SK-N-SH treated with all-trans-retinoic acid at 6 μM for 48 hours (cell line): ENCODE measurements at regions not wholly inside any gene's neighbourhood (a gene's known extent, or its start where the extent isn't known, plus 50 kb on each side); places are given as distances from the start of the nearest gene placed in this dataset.

Source experiments
- ATAC-seq: fragments of 200-7000 bp; cut with Tn5 transposase; 3 replicates; pipeline ENCODE4 v1.9.1; 2020; ENCODE audit warnings: mild to moderate bottlenecking, moderate library complexity
- ARNTL ChIP-seq: fragments of 450-650 bp; formaldehyde crosslinking; IDR thresholded peaks from 2 replicates; pipeline ENCODE4 v1.5.0; 2020; ENCODE audit warnings: low read depth, mild to moderate bottlenecking, moderate library complexity, borderline replicate concordance
- CREB5 ChIP-seq: fragments of 250-450 bp; sonication (Bioruptor Pico); IDR thresholded peaks from 2 replicates; pipeline ENCODE4 v1.5.1; 2020; ENCODE audit warnings: low read depth, mild to moderate bottlenecking, moderate library complexity
- CSDC2 ChIP-seq: fragments of 250-450 bp; sonication (Bioruptor Pico); IDR thresholded peaks from 2 replicates; pipeline ENCODE4 v1.5.0; 2020; ENCODE audit warnings: mild to moderate bottlenecking, moderate library complexity
- ESRRG ChIP-seq: fragments of 250-450 bp; sonication (Bioruptor Pico); IDR thresholded peaks from 2 replicates; pipeline ENCODE4 v1.6.1; 2021; ENCODE audit warnings: mild to moderate bottlenecking
- GLIS3 ChIP-seq: fragments of 250-450 bp; sonication (Bioruptor Pico); IDR thresholded peaks from 2 replicates; pipeline ENCODE4 v1.5.0; 2020; ENCODE audit warnings: mild to moderate bottlenecking, moderate library complexity
- OSR1 ChIP-seq: fragments of 250-450 bp; sonication (Bioruptor Pico); IDR thresholded peaks from 2 replicates; pipeline ENCODE4 v1.8.0; 2022; ENCODE audit warnings: moderate library complexity, mild to moderate bottlenecking, inconsistent platforms
- POU6F1 ChIP-seq: fragments of 250-450 bp; sonication (Bioruptor Pico); IDR thresholded peaks from 2 replicates; pipeline ENCODE4 v1.8.0; 2021; ENCODE audit warnings: low read depth, mild to moderate bottlenecking, moderate library complexity, borderline replicate concordance
- PPARA ChIP-seq: fragments of 250-450 bp; sonication (Bioruptor Pico); IDR thresholded peaks from 2 replicates; pipeline ENCODE4 v1.5.0; 2020; ENCODE audit warnings: mild to moderate bottlenecking, borderline replicate concordance
- RARB ChIP-seq: fragments of 250-450 bp; sonication (Bioruptor Pico); IDR thresholded peaks from 2 replicates; pipeline ENCODE4 v1.8.0; 2021; ENCODE audit warnings: mild to moderate bottlenecking, moderate library complexity
- SNAI2 ChIP-seq: fragments of 250-450 bp; sonication (Bioruptor Pico); IDR thresholded peaks from 2 replicates; pipeline ENCODE4 v1.5.0; 2020; ENCODE audit warnings: mild to moderate bottlenecking, moderate library complexity
- TCF4 ChIP-seq: fragments of 250-450 bp; sonication (Bioruptor Pico); IDR thresholded peaks from 2 replicates; pipeline ENCODE4 v1.8.0; 2021; ENCODE audit warnings: mild to moderate bottlenecking, moderate library complexity, borderline replicate concordance
- TOX ChIP-seq: fragments of 250-450 bp; sonication (Bioruptor Pico); IDR thresholded peaks from 2 replicates; pipeline ENCODE4 v1.8.0; 2021; ENCODE audit warnings: mild to moderate bottlenecking, moderate library complexity, borderline replicate concordance
- TSHZ2 ChIP-seq: fragments of 250-450 bp; sonication (Bioruptor Pico); IDR thresholded peaks from 2 replicates; pipeline ENCODE4 v1.5.0; 2020; ENCODE audit warnings: mild to moderate bottlenecking, moderate library complexity
- ZC3H10 ChIP-seq: fragments of 250-450 bp; sonication (Bioruptor Pico); IDR thresholded peaks from 2 replicates; pipeline ENCODE4 v1.5.1; 2021; ENCODE audit warnings: mild to moderate bottlenecking, moderate library complexity
- ZFP3 ChIP-seq: fragments of 250-450 bp; sonication (Bioruptor Pico); IDR thresholded peaks from 2 replicates; pipeline ENCODE4 v1.5.0; 2020; ENCODE audit warnings: mild to moderate bottlenecking, moderate library complexity
- ZFP30 ChIP-seq: fragments of 450-650 bp; formaldehyde crosslinking; IDR thresholded peaks from 2 replicates; pipeline ENCODE4 v1.5.0; 2022; ENCODE audit warnings: mild to moderate bottlenecking, moderate library complexity
- ZNF565 ChIP-seq: fragments of 450-650 bp; formaldehyde crosslinking; conservative IDR thresholded peaks from 2 replicates; pipeline ENCODE4 v1.5.0; 2020; ENCODE audit warnings: low read depth, mild to moderate bottlenecking, moderate library complexity
- ZNF8 ChIP-seq: fragments of 450-650 bp; formaldehyde crosslinking; IDR thresholded peaks from 2 replicates; pipeline ENCODE4 v1.5.0; 2020; ENCODE audit warnings: mild to moderate bottlenecking, moderate library complexity
- TF ChIP-seq, protein P1 (sequence below): fragments of 250-450 bp; sonication (Bioruptor Pico); IDR thresholded peaks from 2 replicates; pipeline ENCODE4 v1.8.0; 2020; ENCODE audit warnings: mild to moderate bottlenecking, moderate library complexity, borderline replicate concordance
- TF ChIP-seq, protein P2 (sequence below): fragments of 250-450 bp; sonication (Bioruptor Pico); IDR thresholded peaks from 2 replicates; pipeline ENCODE4 v1.5.1; 2021; ENCODE audit warnings: mild to moderate bottlenecking, moderate library complexity

- no peak for ATAC-seq
- no peak for TF ChIP-seq OSR1
- no peak for TF ChIP-seq TOX (CRISPR knock-in tag)
- TF ChIP-seq, protein P1, sequence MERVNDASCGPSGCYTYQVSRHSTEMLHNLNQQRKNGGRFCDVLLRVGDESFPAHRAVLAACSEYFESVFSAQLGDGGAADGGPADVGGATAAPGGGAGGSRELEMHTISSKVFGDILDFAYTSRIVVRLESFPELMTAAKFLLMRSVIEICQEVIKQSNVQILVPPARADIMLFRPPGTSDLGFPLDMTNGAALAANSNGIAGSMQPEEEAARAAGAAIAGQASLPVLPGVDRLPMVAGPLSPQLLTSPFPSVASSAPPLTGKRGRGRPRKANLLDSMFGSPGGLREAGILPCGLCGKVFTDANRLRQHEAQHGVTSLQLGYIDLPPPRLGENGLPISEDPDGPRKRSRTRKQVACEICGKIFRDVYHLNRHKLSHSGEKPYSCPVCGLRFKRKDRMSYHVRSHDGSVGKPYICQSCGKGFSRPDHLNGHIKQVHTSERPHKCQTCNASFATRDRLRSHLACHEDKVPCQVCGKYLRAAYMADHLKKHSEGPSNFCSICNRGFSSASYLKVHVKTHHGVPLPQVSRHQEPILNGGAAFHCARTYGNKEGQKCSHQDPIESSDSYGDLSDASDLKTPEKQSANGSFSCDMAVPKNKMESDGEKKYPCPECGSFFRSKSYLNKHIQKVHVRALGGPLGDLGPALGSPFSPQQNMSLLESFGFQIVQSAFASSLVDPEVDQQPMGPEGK: no peak
- TF ChIP-seq ZC3H10 (CRISPR knock-in tag): no peak
- TF ChIP-seq TCF4: no peak
- no peak for TF ChIP-seq CSDC2
- TF ChIP-seq ARNTL (CRISPR knock-in tag): no peak
- TF ChIP-seq CREB5 (CRISPR knock-in tag): no peak
- no peak for TF ChIP-seq RARB
- TF ChIP-seq TSHZ2 (CRISPR knock-in tag): no peak
- TF ChIP-seq POU6F1 (CRISPR knock-in tag): no peak
- no peak for TF ChIP-seq ZFP30
- TF ChIP-seq GLIS3: no peak
- no peak for TF ChIP-seq ZNF8 (CRISPR knock-in tag)
- no peak for TF ChIP-seq SNAI2 (CRISPR knock-in tag)
- no peak for TF ChIP-seq ESRRG
- no peak for TF ChIP-seq PPARA (CRISPR knock-in tag)
- no peak for TF ChIP-seq ZNF565 (CRISPR knock-in tag)
These were observed 369.0 kb downstream of the SV2B start for GRCh38 chr15:91468871-91469580.

DNA sequence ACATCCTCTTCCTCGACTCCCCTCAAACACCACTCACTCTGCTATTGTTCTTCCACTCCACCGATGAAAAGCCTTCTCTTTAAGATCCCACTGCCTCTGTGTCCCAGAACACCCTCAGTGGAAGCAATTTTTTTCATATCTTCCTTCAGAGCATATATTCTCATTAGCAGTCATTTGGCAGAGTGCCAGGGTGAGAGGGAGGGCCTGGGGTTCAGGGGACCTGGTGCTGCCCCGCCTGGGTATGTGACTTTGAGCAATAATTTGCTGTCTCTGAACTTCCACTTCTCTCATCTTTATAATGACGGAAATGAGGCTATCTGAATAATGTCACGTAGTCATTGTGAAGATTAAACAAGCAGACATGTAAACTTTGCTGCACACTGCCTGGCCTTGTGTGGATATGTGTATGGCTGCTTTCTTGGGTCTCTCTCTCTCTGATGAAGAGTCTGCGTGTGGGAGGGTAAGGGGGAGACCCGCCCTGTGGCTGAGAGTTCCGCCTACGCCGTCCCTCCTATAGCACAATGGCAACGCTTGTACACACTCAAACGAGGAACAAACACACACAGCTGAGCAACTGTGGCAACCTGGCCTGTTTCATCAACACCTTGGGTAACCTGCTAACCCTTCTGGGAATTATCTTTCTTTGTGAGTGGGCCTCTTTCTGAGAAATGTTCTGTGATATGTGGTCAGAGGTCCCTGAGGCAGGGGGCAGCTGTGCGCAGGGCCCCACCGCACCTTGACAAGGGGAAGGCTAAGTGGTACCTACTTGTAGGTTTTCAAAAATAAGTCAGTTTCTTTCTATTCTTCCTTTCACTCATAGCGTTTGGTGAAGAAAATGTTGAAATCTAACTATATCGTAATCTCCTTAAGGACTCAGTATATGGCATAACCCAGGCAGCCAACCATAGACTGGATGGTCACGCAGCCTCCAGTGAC lies 369.8 kb downstream of the SV2B start:
- TF ChIP-seq ZFP3 (no peak), PPARA (CRISPR knock-in tag) (no peak), CSDC2 (no peak), POU6F1 (CRISPR knock-in tag) (no peak), ZC3H10 (CRISPR knock-in tag) (no peak), GLIS3 (no peak), SNAI2 (CRISPR knock-in tag) (no peak), TOX (CRISPR knock-in tag) (no peak)
- TF ChIP-seq, protein P2, sequence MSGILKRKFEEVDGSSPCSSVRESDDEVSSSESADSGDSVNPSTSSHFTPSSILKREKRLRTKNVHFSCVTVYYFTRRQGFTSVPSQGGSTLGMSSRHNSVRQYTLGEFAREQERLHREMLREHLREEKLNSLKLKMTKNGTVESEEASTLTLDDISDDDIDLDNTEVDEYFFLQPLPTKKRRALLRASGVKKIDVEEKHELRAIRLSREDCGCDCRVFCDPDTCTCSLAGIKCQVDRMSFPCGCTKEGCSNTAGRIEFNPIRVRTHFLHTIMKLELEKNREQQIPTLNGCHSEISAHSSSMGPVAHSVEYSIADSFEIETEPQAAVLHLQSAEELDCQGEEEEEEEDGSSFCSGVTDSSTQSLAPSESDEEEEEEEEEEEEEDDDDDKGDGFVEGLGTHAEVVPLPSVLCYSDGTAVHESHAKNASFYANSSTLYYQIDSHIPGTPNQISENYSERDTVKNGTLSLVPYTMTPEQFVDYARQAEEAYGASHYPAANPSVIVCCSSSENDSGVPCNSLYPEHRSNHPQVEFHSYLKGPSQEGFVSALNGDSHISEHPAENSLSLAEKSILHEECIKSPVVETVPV: no peak
- TF ChIP-seq, protein P1: no peak
- ATAC-seq: no peak
